NCI-H2171 (cell line): ENCODE measurements at regions not wholly inside any gene's neighbourhood (a gene's known extent, or its start where the extent isn't known, plus 50 kb on each side); places are given as distances from the start of the nearest gene placed in this dataset.
A peak's percentile ranks its signal among the peaks of the same experiment; 100 is the strongest.
"Not testable (repeated sequence)": the region's sequence is repeated elsewhere in the genome, so short reads cannot be mapped to it uniquely, and the experiment has no call there.

Experiments used
- DNase-seq: peaks from one replicate; lab custom pipeline; 2025; lab: John Stamatoyannopoulos, UW

DNA sequence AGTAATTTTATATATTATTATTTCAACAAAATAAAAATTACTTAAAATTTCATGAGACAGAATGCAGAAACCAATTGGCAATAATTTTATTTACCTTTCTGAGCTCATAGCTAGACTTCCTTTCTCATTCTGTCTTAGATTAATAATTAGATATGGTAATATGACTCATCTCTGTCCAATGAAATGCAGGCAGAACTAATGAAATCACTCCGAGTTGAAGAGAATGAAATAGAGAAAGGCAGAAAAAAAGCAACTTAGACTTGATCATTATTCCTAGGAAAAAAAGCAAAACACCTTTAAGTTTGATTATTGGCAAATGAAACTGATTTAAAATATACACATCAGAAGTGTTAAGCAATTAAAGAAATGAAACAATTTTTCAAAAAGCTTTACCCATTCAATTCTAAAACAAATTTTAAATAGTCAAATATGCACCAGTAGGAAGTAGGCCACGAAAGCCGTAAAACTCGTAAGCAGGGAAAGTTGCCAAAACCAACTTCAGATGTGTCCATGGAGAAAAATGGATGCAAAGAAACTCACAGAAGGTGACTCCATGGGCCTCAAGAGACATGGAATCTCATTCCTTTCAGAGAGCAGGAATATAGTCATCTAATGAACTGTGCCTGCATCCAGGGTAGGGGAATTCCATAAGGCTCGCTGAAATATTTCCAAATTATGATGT lies 293.8 kb upstream of the RGS17 start:
- no peak for DNase-seq

DNA sequence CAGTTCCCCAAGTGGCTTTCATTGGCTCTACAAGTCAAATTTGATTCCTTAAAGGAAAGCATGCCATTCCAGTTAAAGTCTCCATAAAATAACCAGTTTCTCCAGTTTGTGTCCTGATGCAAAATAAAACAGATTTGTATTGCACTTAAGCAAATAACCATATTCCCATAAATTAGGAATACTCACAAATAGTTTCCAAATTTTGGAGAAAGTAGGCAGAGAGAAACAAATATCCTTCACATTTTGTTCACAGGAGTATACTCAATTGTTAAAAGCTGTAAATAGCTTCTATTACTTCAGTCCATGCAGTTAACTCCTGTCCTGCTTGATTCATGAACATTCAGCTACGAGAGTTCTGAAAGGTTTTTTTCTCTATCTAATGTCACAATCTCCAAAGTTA lies 281.4 kb upstream of the RGS17 start:
- DNase-seq: no peak

DNA sequence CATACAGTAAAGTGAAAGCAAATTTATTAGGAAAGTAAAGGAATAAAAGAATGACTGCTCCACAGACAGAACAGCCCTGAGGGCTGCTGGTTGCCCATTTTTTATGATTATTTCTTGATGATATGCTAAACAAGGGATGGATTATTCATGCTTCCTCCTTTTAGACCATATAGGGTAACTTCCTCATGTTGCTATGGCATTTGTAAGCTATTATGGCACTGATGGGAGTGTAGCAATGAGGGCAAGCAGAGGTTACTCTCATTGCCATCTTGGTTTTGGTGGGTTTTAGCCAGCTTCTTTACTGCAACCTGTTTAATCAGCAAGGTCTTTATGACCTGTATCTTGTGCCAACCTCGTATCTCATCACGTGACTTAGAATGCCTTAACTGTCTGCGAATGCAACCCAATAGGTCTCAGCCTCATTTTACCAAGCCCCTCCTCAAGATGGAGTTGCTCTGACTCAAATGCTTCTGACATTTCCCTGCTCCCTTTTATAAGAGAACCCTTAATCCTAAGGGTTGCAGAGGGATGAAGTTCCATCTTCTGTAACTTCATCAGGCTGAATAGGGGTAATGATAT lies 280.1 kb upstream of the RGS17 start:
- DNase-seq: no peak

DNA sequence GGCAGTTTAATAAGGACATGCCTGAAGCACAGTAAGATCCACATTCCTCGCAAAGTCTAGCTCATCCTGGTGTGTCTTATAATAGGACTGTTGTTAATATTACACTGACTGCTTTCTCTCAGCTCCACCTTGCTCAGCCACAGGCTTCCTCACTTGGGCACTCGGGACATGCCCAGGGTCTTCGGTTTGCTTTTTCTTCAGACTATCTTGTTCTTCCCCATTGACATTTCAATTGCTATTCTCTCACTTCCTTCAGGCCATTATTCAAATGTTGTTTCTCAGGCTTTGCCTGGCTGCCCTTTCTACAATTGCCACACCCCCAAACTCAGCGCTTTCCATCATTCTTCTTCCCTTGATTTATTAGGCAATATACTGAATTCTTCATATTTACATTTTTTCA lies 274.8 kb upstream of the RGS17 start:
- no peak for DNase-seq

DNA sequence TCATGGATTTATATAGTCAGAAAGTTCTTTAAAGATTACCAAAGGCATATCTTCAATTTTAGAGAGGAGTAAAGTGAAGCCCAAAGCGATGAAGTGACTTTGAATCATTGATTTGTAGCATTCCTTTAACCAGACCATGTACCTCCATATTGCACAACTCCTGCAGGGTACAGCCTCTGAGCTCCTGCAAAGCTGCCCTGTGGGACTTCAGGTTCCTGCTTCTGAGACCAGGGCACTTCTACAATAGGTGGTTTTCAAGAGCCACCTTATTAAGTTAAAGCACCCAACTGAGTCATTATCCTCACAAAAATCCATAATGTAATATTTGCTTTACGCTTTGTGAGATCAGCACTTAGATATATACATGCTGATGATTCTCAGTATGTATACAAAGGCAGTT lies 270.7 kb upstream of the RGS17 start:
- no peak for DNase-seq

DNA sequence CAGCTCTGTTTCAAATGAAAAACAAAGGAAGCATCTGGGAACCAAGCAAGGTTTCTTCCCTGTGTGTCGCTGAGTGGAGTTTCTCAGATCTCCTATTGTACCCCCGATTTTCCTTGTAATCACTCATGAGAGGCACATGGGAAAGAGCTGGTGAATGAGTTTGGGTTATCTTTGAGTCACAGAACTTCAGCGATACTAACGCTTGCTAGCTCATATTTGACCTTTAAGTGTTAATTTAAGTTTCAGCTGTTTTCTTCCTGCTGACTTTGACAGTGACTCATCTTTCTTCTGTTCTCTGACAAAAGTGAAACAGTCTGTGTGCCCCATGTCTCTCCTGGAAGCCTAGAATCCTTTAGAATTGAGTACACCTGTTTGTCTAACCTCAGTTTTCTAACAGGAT lies 261.1 kb upstream of the RGS17 start:
- DNase-seq: no peak

DNA sequence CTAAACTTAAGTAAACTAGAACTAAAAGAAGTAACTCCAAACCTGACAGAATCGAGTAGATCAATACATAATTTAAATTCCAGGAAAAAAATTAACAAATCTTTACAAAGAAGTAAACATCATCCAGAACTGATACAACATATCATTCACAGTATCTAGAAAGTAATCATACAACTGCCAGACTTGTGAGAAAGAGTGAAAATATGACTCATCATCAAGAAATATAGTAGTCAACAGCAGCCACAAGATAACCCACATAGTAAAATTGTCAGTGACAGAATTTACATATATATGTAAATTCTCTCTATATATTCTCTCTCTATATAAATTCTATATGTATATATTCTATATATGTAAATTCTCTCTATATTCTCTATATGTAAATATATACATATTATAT lies 242.8 kb upstream of the RGS17 start:
- no peak for DNase-seq

DNA sequence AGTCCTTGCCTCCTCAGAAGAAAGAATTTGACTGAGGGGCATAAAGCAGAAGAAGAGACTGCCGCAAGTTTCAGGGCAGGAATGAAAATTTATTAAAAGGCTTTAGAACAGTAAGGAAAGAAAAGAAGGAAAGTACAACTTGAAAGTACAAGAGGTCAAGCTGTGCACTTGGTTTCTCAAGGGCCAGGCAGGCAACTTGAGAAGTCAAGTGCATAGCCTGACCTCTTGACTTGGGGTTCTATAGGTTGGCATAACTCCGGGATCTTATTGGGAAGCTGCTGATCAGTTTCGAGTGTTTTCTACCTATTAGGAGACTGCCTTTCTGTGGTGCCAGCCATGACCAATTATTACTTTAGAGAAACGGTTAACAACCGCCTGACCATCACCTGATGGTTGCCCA lies 237.0 kb upstream of the RGS17 start:
- no peak for DNase-seq

DNA sequence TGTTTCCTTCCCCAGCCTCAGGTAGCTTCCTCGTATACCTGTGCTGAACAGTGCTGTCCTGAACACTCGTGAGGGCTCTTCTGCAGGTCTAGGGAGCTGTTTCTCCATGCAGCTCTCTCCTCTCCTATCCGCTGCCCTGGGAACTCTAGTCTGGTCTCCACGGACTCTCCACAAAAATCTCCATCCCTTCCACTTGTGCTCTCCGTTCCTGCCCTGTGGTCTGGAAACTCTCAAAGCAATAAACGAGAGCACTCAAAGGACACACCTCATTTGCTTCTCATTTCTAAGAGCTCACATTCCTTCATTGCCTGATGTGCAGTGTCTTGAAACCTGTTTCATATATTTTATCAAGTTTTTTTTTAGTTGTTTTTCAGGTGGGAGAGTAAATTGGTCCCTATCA lies 235.9 kb upstream of the RGS17 start:
- DNase-seq: no peak

DNA sequence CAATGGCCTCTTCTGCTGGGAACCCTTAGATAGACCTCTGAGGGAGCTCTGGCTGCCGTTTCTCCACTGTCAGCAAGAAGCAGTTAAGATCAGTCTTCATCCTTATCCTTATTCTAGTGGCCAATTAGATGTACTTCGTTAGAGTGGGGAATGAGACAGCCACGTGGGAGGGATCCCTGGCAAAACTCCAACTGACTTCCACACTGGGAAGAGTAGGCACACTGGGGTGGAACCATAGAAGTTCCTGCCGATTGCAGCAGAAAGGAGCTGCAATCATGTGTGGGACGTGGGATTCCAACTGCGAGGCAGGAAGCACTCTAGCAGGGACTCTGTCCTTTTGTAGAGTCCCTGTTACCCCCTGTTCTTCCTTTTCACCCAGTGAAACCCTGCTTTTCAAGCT lies 226.3 kb upstream of the RGS17 start:
- DNase-seq: no peak

DNA sequence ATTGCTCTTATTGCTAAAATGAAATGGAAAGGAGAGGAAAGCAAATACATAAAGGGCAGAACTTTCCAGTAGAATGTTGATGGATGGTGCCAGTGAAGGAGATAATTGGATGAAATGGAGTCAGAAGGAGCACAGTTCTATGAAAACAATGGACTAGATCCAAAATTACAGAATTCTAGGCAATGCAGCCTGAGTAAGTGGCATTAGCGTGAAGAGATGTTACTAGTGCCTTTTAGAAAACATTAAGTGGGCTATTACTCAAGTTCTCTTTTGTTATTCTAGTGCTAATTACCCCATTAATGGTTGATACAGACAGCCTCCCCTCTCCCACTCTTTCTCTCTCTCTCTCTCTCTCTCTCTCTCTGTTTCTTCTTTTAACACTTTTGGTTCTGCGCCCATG lies 209.5 kb upstream of the RGS17 start:
- no peak for DNase-seq

DNA sequence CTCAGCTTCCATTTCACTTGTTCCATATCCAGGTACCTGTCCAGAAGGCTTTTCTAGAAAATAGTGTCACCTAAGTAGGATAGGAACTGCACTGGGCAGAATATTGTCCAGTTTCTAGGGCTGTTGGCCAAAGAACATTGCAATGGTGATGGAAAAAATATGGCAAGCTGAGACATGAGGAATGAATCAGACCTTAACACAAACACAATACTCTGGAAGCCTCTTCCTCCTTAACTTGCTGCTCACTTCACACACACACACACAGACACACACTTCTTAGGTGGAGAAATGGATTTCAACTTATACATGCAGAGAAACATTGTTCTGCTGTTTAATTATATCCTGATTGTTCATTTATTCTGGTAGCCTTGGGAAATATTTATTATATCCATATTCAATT lies 203.0 kb upstream of the RGS17 start:
- no peak for DNase-seq

DNA sequence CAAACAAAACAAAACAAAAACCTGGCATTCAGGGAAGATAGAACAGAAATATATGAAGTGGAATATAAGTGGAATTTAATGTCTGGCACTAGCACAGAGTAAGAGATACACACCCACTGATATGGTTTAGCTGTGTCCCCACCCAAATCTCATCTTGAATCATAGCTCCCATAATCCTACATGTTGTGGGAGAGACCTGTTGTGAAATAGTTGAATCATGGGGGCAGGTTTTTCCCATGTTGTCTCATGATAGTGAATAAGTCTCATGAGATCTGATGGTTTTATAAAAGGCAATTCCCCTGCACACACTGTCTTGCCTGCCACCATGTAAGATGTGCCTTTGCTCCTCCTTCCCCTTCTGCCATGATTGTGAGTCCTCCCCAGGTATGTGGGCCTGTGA lies 200.1 kb upstream of the RGS17 start:
- not testable (repeated sequence) for DNase-seq

DNA sequence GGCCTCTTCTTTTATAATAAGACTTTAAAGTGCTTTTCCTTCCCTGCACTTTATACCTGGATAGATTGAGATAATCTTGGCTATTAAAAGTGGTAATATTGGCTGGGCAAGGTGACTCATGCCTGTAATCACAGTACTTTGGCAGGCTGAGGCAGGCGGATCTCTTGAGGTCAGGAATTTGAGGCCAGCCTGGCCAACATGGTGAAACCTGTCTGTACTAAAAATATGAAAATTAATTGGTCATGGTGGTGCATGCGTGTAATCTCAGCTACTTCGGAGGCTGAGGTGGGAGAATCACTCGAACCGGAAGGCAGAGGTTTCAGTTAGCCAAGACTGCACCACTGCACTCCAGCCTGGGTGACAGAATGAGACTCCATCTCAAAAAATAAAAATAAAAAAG lies 197.1 kb upstream of the RGS17 start:
- DNase-seq: no peak

DNA sequence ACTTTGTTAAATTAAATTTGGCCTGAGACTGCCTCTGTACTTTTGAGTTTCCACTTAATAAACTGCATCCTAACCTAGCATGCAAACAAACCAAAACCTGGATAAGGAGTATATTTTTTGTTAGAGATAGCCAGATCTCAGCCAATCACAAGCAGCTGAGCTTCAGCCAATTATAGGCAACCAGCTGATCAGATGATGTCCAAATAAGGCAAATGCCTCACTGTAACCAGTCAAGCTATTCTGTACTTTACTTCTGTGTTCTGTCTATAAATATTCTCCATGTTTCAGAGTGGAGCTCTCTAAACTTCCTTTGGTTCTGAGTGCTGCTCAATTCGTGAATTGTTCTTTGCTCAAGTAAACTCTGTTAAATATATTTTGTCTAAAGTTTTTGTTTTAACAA lies 194.6 kb upstream of the RGS17 start:
- DNase-seq: no peak

DNA sequence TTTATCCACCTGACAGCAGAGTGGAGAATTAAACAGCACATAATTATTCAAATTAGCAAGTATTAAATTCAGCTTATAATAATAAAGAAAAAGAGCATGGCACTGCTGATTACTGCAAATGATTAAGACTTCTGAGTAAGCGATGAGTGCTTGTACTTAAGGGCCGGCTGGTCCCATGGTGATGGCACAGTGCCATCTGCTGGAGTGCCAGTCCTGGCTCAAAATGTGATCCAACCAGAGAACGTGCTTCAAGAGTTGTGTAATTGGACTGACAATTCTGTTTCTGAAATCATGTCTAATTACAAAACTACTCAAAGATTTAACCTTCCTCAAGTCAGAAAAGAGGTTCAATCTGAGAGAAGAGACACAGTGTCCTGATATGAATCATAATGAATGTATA lies 181.6 kb upstream of the RGS17 start:
- DNase-seq: peak; percentile 15

DNA sequence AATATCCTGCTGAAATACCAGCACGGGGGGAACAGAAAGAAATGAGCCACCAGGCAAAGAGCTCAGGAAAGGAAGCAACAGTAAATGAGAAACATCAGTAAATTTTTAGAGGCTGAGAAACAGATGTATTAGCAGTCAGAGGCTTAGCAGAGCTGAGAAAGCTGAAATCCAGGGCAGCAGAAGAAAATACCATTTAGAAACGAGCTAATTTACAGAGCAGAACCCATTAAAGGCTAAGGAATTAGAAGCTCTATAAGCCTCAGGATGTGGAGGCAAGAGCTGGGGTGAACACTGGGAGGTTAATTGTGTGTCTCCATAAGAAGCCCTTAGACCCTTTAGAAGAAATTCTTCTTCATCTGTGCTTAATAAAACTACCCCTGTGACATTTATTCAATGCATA lies 178.6 kb upstream of the RGS17 start:
- DNase-seq: no peak

DNA sequence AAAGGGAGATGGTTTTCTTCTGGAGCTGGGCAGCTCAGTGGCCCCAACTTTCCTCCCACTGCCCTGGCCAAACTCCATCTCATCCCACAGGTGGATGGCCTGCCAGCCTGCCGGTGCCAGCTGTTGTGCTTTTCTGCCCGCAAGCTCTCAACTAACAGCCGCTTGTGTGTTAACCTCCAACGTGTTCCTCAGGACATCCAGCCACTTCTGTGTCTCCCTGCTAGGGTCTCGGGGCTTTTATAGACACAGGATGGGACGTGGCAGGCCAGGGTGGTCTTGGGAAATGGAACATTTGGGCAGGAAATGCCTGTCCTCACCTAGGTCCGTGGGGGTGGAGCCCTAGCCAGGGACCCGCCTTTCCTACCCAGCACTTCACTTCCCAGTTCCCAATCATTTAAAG lies 171.1 kb upstream of the RGS17 start:
- no peak for DNase-seq

DNA sequence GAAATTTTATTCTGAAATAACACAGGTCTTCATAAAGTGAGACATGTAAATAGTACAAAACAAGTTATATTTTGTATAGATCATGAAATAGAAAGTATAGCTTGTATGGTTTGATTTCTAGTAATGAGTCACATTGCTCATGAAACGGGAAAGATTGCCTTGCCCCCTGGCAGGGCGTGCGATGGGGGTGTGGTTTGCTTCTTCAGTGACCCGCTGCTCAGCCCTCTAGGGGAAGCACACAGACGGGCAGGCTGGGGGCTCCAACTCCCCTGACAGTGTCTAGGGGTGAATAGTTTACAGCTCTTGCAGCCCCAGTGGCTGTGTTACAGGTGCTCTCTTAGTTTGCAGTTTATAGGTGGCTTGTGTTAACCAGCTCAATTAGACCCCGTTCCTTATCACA lies 170.5 kb upstream of the RGS17 start:
- no peak for DNase-seq

DNA sequence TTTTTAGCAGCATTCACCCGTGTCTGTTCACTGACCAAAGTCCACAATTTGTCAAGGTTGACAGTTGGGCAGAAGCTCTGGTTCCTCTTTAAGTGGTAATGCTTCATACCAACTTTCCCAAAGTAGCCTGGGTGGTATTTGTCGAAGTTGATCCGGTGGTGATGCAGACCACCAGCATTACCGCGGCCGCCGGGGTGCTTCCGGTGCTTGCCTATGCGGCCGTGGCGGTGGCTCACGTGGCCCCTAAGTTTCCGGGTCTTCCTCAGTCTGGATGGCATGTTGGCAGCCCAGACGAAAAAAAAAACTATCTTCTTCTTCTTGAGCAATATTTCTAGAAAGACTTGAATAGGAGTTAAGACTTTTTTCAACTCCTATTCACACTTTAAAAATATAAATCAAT lies 151.4 kb upstream of the RGS17 start:
- DNase-seq: not testable (repeated sequence)

DNA sequence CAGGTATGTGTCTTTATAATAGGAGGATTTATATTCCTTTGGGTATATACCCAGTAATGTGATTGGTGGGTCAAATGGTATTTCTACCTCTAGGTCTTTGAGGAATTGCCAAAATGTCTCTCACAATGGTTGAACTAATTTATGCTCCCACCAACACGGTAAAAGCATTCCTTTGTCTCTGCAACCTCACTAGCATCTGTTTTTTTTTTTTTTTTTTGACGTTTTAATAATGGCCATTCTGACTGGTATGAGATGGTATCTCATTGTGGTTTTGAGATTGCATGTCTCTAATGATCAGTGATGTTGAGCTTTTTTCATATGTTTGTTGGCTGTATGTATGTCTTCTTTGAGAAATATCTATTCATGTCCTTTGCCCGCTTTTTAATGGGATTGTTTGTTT lies 144.9 kb upstream of the RGS17 start:
- no peak for DNase-seq

DNA sequence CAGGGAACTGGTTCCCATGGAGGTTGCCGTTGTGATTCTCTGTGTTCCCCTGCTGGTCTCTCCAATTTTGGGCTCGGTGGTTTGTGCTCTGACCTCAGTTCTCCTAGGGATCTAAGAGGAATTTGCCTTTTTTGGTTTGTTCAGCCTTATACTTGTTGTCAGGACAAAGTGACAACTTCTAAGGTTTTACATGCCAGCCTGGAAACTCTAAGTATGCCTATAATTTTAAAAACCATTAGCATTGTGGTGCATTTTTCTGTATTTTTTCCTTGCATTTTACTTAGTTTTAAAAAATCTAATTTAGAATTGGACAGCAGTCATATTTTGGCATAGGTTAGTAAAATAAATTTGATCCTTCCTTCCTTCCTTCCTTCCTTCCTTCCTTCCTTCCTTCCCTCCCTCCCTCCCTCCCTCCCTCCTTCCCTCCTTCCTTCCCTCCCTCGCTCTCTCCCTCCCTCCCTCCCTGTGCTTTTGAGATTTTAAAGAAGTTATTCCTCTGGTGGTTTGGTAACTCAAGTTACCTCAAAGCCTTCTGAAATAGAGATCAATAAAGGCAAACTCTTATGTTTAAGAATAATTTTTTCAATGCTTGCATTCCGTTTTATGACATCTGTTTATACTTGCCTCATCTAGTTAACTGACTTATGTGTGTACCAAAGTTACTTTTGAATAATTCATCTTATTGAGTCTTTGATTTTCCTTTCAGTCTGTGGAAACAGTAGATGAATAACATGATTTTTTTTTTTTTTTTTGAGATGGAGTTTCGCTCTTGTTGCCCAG lies 141.3 kb upstream of the RGS17 start:
- no peak for DNase-seq

DNA sequence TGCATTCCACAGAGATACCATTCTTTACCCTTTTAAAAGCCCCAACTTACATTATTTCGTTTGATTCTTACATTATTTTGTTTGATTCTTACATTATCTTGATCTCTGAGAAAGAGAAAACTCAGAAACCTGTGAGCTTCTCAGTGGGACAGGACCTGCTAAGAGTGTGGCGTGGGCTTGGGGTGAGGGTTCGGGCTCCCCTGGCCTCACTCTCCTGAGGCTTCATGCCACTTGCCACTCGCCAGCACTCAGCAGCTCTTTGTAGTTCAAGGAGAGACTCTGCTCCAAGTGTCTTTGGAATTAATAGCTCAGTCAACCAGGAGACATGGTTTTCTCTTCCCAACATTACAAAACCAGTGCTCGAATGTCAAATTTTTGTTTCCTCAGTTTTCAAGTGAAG lies 132.4 kb upstream of the RGS17 start:
- no peak for DNase-seq

DNA sequence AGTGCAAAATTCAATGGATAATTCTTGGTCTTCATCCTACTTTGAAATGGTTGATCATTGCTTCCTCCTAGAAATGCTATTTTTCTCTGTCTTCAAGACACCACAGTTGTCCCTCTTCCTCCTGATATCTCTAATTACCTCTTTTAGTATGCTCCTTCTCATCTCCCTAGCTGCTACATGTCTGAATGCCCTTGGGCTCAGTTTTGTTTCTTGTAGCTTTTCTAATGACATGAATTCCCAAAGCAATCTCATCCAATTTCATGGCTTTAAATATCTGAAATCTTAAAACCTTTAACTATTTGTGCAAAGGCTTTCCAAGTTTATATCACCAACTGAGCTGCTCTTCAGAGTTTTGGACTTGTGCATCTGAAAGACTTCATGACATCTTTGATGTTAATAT lies 120.2 kb upstream of the RGS17 start:
- no peak for DNase-seq
